Mucosa of stomach (tissue), 1 donor: ENCODE measurements at regions not wholly inside any gene's neighbourhood (a gene's known extent, or its start where the extent isn't known, plus 50 kb on each side); places are given as distances from the start of the nearest gene placed in this dataset.
"Not testable (repeated sequence)": the region's sequence is repeated elsewhere in the genome, so short reads cannot be mapped to it uniquely, and the experiment has no call there.

Source experiments
- H3K27me3 ChIP-seq: one replicate; pipeline ENCODE4 v1.7.0; 2013; ENCODE audit warnings: mild to moderate bottlenecking, low read length; ENCODE audit not compliant: control insufficient read depth, insufficient read depth
- H3K36me3 ChIP-seq: one replicate; pipeline ENCODE4 v1.7.0; 2013; ENCODE audit warnings: low read length; ENCODE audit not compliant: control insufficient read depth, insufficient read depth
- H3K4me1 ChIP-seq: one replicate; pipeline ENCODE4 v1.7.0; 2013; ENCODE audit warnings: mild to moderate bottlenecking, low read length; ENCODE audit not compliant: control insufficient read depth, insufficient read depth
- H3K4me3 ChIP-seq: one replicate; pipeline ENCODE4 v1.7.0; 2013; ENCODE audit warnings: low read length
- H3K9ac ChIP-seq: one replicate; pipeline ENCODE4 v1.7.0; 2013; ENCODE audit warnings: mild to moderate bottlenecking, low read length, moderate library complexity
- H3K9me3 ChIP-seq: one replicate; pipeline ENCODE4 v1.7.0; 2013; ENCODE audit warnings: mild to moderate bottlenecking, low read length, moderate library complexity; ENCODE audit not compliant: control insufficient read depth
- donor health status: Pancreatic carcinoma.

DNA sequence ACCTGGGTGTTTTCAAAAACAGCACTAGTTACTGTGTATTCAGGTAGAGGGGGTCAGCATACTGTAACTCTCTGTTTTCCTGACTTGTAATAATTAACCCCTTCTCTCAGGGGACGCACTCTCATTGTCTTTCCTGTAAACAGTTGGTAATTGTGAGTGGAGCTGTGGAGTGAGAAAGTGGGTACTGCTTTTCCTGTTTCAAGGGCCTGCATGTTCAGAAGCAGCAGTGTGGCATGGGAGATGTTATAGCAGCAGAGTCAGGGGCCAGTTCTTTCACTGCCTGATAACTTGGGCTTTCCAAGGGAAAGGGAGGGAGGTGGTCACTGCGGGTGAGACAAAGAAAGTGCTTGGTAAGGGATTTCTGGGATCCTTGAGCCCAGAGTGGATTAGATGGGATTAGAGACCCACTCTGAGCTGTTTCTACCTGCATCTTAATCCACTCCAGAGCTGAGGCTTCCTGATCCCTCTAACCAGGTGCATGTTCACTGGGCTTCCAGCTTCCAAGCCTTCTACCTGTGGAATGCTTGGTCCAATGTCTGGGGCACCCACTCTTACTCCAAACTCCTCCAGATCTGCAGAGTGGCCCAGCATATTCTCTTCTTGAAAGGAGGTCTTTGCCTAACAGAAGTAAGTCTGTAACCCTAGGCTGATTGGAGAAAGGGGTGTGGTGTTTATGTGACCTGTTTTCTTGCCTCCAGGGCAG is 105.2 kb downstream of the RPLP1 start:
- Histone ChIP-seq H3K4me1 (peaks cover 43% of the 10 kb centered on the region), H3K36me3 (no peaks in the 10 kb centered on the region), H3K9ac (no peak overlapping the region), H3K27me3 (no peaks in the 10 kb centered on the region), H3K9me3 (no peaks in the 10 kb centered on the region), H3K4me3 (no peak overlapping the region)

DNA sequence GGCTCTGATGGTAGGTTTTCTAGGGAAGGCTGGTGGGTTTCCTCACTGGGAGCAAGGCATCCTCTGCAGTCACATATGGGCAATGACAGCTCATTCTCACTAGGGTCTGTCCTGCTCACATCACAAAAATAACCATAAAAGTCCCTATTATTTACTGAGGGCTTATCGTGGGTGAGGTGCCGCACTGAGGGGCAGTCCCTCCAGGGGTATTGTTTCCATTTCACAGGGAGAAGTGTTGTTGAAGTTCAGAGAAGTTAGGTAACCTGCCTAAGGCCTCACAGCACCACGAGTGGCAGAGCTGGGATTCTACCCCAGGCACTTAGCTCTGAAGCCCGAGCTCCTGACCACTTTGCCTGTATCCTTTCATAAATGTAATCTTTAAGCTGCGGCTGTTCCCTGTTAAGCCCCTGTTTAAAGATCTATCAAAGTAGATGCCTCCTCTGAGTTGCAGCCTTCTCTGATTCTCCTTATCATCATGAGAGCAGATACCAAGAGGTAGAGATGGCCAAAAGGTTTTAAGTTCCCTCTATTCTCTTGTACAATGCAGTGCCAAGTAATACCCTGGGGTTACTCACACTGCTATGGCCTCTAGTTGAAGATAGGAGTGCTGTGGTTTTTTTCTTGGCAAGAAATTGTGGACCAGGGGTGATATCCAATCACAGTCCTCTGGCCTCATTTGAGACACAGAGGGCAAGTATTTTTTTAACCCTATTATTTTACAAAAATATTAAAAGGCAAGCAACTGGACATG is 107.0 kb downstream of the RPLP1 start:
- Histone ChIP-seq H3K4me1 (peaks cover 49% of the 10 kb centered on the region), H3K36me3 (no peaks in the 10 kb centered on the region), H3K9me3 (no peaks in the 10 kb centered on the region), H3K27me3 (no peaks in the 10 kb centered on the region), H3K4me3 (no peak overlapping the region), H3K9ac (no peak overlapping the region)

DNA sequence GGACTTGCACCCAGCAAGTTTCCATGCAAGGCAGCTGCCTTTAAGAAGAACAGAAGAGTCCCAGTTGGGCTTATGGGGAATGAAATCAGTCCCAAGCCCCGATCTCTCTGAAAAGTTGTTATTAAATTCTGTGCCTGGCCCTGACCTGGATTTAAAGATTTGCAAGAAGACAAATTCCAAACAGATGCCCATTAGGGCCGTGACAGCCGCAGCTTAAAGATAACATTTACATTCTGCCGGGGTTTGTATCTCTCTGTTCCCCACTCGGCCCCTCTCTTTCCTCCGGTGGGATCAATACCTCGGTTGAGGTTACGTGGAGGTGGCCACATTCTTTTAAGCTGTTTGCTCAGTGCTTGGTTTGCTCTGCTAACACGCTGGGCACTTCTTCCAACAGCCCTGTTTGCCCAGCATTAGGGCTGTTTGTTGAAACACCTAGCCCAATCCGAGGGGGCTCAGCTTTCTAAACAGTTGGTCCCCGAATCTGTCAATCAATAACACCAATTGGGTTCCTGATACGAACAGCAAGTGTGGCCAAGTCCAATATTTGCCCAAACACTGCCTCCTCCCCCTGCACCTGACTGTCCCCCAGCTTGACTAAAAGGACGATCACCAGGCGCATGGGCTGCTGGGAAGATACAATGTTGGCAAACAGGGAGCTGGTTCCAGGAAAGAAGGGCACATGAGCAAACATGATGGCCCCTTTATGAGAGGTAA is 108.6 kb downstream of the RPLP1 start:
- Histone ChIP-seq H3K36me3 (no peaks in the 10 kb centered on the region), H3K4me3 (no peak overlapping the region), H3K9me3 (no peaks in the 10 kb centered on the region), H3K9ac (no peak overlapping the region), H3K4me1 (peaks cover 49% of the 10 kb centered on the region), H3K27me3 (no peaks in the 10 kb centered on the region)

DNA sequence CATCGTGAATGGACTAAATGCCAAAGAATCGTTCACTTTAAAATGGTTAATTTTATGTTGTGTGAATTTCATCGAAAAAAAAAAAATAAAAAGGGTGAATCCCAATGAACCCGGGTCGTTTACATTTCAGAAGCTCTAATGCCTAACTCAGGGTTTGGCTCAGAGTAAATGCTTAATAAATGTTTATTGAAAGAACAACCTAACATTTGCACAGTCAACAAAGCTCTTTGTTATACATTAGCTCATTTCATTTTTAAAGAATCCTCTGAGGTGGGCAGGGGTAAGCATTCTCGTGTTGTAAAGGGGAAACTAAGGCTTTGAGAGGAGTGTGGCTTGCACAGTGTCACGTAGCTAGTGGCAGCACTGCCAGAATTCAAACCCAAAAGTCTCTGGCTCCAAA is 109.5 kb downstream of the RPLP1 start:
- Histone ChIP-seq H3K27me3 (no peaks in the 10 kb centered on the region), H3K9me3 (no peaks in the 10 kb centered on the region), H3K4me3 (no peak overlapping the region), H3K9ac (no peak overlapping the region), H3K36me3 (no peaks in the 10 kb centered on the region), H3K4me1 (peaks cover 49% of the 10 kb centered on the region)

DNA sequence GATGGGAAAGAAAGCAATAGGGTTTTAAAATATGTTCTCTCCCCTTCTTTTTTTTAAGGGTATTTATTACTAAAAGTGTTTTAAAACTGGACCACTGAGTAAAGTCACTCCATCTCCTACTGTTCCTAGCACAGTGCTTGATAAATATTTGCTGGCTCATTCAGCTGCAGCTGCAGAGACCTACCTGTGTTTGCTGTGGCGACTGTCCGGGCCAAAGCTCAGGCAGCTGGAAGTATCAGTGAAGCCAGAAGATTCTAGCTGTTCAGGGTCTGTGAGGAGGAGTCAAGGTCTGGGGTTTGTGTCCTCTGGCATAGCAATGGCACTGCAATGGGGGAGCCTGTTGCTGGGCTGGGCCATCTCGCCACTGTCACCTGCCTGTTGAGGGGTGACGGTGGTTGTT is 109.9 kb downstream of the RPLP1 start:
- H3K4me1 ChIP-seq = peaks cover 46% of the 10 kb centered on the region
- no peak overlapping the region for H3K4me3 ChIP-seq
- no peaks in the 10 kb centered on the region for H3K36me3 ChIP-seq
- H3K27me3 ChIP-seq = no peaks in the 10 kb centered on the region
- H3K9me3 ChIP-seq = no peaks in the 10 kb centered on the region
- H3K9ac ChIP-seq = no peak overlapping the region

DNA sequence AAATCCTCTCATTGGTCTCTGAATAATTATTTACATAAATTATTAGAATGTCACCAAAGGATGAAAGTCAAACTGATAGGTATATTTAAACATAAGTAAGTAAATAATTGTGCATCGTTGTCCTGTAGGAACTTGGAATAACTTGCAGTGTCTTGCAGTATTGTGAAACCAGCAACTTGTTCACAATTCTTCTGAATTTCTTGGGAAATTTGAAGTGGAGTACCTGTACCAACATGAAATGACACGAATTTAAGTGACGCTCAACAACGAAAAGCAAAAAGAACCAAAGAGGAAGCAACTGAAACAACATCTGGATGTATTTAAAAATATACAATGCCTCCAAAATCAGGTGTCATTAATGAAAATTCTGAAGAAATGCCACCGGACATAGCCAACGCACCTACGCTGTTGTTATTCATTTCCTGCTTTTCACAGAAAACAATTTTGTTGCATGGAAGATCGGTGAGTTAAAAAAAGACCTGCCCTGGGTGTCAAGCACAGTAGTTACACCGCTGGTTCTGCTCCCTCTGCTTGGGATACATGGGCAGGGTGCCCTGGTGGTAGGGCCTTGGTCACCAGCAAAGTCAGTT is 112.5 kb downstream of the RPLP1 start:
- Histone ChIP-seq H3K36me3 (no peaks in the 10 kb centered on the region), H3K27me3 (no peaks in the 10 kb centered on the region), H3K9me3 (no peaks in the 10 kb centered on the region), H3K9ac (no peak overlapping the region), H3K4me3 (no peak overlapping the region), H3K4me1 (peaks cover 32% of the 10 kb centered on the region)

DNA sequence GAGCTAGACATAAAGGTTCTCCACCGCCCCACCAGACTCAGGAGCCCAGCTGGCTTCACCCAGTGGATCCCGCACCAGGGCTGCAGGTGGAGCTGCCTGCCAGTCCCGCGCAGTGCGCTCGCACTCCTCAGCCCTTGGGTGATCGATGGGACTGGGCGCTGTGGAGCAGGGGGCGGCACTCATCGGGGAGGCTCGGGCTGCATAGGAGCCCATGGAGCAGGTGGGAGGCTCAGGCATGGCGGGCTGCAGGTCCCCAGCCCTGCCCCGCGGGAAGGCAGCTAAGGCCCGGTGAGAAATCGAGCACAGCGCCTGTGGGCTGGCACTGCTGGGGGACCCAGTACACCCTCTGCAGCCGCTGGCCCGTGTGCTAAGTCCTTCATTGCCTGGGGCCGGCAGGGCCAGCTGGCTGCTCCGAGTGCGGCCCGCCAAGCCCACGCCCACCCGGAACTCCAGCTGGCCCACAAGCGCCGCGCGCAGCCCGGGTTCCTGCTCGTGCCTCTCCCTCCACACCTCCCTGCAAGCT is 114.7 kb downstream of the RPLP1 start:
- H3K36me3 ChIP-seq, H3K9ac ChIP-seq, H3K9me3 ChIP-seq, H3K27me3 ChIP-seq, H3K4me3 ChIP-seq: not testable (repeated sequence)
- H3K4me1 ChIP-seq = peaks cover 13% of the 10 kb centered on the region

DNA sequence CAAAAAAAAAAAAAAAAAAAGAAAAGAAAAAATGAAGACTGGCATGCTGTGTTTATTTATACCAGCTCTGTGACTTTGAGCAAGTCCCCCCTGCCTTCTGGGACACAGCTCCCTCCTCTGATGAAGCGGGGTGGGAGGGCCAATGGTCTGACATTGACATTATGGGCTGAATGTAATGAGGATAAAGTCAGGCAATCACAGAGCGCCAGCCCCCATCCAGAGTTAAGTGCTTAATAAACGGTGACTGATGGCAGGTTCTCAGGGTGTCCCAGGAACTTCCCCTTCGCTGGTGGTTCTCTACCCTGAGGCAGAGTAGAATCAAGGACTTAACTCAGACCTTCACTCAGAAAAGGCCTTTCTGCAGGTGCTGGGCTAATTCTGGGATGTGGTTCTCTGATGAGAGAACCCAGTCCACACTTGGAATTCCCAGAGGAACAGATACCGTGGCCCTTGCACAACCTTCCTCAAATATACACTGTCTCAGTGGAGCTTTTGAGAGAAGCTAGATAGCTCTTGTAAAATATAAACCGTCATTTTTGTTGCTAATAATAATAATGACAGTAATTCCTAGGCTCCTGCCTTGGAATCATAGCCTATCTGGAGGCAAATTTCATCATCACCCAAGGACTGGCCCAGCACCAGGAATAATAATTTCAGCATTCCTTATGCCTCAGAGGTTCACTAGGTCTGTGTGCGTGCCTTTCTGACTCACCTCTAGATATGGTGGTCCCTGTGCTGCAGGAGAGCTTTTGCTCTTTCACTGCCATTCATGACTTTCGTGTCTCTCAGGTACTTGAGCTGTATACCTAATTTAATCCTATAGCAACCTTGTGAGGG is 115.8 kb downstream of the RPLP1 start:
- Histone ChIP-seq H3K9ac (no peak overlapping the region), H3K9me3 (no peaks in the 10 kb centered on the region), H3K36me3 (no peaks in the 10 kb centered on the region), H3K4me1 (peaks cover 8% of the 10 kb centered on the region), H3K27me3 (no peaks in the 10 kb centered on the region), H3K4me3 (no peak overlapping the region)

DNA sequence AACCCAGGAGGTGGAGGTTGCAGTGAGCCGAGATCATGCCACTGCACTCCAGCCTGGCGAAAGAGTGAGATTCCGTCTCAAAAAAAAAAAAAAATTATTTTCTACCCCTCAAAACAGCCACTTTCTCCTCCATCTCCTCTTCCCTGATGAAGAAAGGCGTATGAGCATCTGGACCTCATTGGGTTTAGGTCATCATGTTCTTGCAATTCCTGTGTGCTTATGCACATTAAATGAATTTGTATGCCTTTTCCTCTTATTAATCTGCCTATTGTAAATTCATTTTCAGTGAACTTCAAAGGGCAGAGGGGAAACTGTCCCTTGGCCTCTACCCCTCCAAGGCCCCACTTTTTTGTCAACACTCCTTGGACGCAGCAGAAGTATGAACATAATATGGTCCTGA is 117.8 kb downstream of the RPLP1 start:
- Histone ChIP-seq H3K9ac (no peak overlapping the region), H3K36me3 (no peaks in the 10 kb centered on the region), H3K27me3 (no peaks in the 10 kb centered on the region), H3K9me3 (no peaks in the 10 kb centered on the region), H3K4me3 (no peak overlapping the region), H3K4me1 (peaks cover 8% of the 10 kb centered on the region)

DNA sequence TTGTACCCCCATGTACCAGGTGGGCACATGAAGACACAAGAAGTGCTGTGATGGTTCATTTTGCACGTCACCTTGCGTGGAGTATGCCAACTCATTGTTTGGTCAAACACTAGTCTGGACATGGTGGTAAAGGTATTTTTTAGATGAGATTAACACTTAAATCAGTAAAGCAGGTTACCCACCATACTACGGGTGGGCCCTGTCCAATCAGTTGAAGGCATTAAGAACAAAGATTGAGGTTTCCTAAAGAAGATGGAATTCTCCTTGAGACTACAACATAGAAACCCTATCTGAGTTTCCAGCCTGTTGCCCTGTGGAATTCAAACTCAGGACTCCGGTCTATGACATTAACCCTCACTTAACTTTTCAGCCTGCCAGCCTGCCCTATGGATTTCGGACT is 118.4 kb downstream of the RPLP1 start:
- Histone ChIP-seq H3K4me3 (no peak overlapping the region), H3K9me3 (no peaks in the 10 kb centered on the region), H3K4me1 (peaks cover 8% of the 10 kb centered on the region), H3K9ac (no peak overlapping the region), H3K27me3 (no peaks in the 10 kb centered on the region), H3K36me3 (no peaks in the 10 kb centered on the region)

DNA sequence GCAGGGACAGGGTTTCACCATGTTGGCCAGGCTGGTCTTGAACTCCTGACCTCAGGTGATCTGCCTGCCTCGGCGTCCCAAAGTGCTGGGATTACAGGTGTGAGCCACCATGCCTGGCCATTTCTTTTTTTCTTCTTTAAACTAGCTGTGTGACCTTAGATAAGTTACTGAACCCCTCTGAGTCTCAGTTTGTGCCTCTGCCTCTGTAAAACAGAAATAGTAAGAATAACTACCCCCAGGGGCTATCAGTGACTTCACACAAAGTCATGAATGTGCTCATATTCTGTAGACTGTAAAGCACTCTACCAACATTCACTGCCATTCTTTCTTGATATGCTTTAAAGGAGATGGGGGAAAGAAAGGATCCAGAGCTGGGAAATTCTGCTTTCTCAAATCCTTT is 120.7 kb downstream of the RPLP1 start:
- H3K9me3 ChIP-seq, H3K27me3 ChIP-seq, H3K9ac ChIP-seq, H3K36me3 ChIP-seq, H3K4me3 ChIP-seq: not testable (repeated sequence)
- H3K4me1 ChIP-seq = peaks cover 31% of the 10 kb centered on the region
